ENCODE measurements at regions not wholly inside any gene's neighbourhood (a gene's known extent, or its start where the extent isn't known, plus 50 kb on each side); places are given as distances from the start of the nearest gene placed in this dataset.

DNA sequence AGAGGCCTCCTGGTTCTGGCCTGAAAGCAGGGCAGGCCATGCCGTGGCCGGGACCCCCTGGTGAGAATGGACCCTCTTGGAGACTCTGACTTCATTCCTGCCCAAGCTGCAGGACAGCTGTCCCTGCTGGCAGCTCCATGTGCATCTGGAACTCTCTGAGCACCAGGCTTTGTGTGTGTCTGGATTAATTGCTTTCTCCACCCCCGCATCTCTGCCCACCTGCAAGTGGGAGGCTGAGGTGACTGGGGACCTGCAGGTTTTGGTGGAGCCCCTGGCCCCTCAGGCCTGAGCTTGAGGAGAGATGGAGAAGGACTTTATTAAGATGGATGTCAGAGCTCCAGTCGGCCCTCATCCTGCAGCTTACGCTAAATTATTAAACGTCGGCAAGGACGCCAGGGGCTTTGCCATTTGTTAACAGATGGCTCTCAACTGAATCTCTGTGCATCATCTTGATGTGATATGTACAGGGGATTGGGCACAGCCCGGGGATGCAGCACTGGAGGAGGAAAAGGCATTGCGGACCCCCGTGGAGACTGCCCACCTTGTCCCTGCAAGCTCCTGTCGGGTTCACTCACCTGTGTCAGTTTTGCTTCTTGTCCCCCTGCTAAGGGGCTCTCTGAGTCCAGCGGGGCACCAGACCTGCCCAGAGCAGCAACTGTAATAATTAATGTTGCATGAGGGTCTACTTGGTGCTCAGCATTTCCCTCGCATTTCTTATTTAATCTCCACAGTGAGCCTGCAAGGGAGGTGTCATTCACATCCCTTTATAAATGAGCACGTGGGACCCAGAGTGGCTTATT is 154.1 kb upstream of the RPL38 start:
- TF ChIP-seq, protein P1, sequence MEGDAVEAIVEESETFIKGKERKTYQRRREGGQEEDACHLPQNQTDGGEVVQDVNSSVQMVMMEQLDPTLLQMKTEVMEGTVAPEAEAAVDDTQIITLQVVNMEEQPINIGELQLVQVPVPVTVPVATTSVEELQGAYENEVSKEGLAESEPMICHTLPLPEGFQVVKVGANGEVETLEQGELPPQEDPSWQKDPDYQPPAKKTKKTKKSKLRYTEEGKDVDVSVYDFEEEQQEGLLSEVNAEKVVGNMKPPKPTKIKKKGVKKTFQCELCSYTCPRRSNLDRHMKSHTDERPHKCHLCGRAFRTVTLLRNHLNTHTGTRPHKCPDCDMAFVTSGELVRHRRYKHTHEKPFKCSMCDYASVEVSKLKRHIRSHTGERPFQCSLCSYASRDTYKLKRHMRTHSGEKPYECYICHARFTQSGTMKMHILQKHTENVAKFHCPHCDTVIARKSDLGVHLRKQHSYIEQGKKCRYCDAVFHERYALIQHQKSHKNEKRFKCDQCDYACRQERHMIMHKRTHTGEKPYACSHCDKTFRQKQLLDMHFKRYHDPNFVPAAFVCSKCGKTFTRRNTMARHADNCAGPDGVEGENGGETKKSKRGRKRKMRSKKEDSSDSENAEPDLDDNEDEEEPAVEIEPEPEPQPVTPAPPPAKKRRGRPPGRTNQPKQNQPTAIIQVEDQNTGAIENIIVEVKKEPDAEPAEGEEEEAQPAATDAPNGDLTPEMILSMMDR (IDR thresholded peaks at IDR 0.05; ENCODE audit: low read depth, low read length): no peak
- no peak for TF ChIP-seq POLR2A (IDR thresholded peaks at IDR 0.05; ENCODE audit: extremely low read depth, insufficient read length)
- TF ChIP-seq, protein P2, sequence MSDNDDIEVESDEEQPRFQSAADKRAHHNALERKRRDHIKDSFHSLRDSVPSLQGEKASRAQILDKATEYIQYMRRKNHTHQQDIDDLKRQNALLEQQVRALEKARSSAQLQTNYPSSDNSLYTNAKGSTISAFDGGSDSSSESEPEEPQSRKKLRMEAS (IDR thresholded peaks at IDR 0.05; ENCODE audit: low read depth, low read length): no peak
